ENCODE measurements at regions not wholly inside any gene's neighbourhood (a gene's known extent, or its start where the extent isn't known, plus 50 kb on each side); places are given as distances from the start of the nearest gene placed in this dataset.

DNA sequence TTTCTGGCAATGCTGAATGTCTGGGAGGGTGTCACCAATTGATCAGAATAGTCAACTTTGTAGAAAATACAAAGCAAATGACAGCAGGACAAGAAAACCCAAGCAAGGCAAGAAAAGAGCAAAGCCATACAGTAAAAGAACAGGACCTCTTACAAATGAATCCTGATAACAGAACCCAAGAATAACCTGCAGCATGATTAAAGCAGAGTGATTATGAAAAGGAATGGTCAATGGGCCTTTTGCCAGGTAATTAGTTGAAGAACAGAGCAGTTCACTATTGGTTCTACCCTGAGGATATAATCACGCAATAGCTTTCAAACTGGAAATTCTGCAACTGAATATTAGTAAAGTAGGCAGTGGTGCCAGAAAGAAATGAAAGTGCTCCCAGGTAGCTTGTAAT, 319.8 kb downstream of the FRK start:
- TF ChIP-seq EZH2 (IDR thresholded peaks at IDR 0.05; ENCODE audit: insufficient read depth, low read length), result no peak
- TF ChIP-seq, protein P1, sequence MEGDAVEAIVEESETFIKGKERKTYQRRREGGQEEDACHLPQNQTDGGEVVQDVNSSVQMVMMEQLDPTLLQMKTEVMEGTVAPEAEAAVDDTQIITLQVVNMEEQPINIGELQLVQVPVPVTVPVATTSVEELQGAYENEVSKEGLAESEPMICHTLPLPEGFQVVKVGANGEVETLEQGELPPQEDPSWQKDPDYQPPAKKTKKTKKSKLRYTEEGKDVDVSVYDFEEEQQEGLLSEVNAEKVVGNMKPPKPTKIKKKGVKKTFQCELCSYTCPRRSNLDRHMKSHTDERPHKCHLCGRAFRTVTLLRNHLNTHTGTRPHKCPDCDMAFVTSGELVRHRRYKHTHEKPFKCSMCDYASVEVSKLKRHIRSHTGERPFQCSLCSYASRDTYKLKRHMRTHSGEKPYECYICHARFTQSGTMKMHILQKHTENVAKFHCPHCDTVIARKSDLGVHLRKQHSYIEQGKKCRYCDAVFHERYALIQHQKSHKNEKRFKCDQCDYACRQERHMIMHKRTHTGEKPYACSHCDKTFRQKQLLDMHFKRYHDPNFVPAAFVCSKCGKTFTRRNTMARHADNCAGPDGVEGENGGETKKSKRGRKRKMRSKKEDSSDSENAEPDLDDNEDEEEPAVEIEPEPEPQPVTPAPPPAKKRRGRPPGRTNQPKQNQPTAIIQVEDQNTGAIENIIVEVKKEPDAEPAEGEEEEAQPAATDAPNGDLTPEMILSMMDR (IDR thresholded peaks at IDR 0.05; ENCODE audit: insufficient read depth, low read depth, low read length), result no peak

All from astrocyte (in vitro differentiated cells and primary cell).